DOHH2 (cell line): ENCODE measurements at regions not wholly inside any gene's neighbourhood (a gene's known extent, or its start where the extent isn't known, plus 50 kb on each side); places are given as distances from the start of the nearest gene placed in this dataset.

Experiments
- H3F3A ChIP-seq: fragments of 200-600 bp; sonication (generic), shearing (Covaris generic); 2 replicates; pipeline ENCODE4 v1.6.0; 2016; ENCODE audit warnings: antibody characterized with exemption, mild to moderate bottlenecking; ENCODE audit not compliant: control insufficient read depth, insufficient read depth
- H3K27ac ChIP-seq: fragments of 200-600 bp; sonication (generic); 2 replicates; pipeline ENCODE4 v1.5.1; 2014; ENCODE audit warnings: low read depth, mild to moderate bottlenecking, low read length, moderate library complexity
- H3K27me3 ChIP-seq: fragments of 200-600 bp; sonication (generic); 2 replicates; pipeline ENCODE4 v1.6.1; 2014; ENCODE audit warnings: mild to moderate bottlenecking, low read length, mixed read lengths; ENCODE audit not compliant: control insufficient read depth
- H3K36me3 ChIP-seq: fragments of 200-600 bp; sonication (generic); 2 replicates; pipeline ENCODE4 v1.6.1; 2014; ENCODE audit warnings: mild to moderate bottlenecking, low read length, moderate library complexity, mixed read lengths; ENCODE audit not compliant: control insufficient read depth
- H3K4me1 ChIP-seq: fragments of 200-600 bp; sonication (generic); 2 replicates; pipeline ENCODE4 v1.6.1; 2014; ENCODE audit warnings: mild to moderate bottlenecking, low read length, mixed read lengths; ENCODE audit not compliant: control insufficient read depth
- H3K4me2 ChIP-seq: fragments of 200-600 bp; sonication (generic); 2 replicates; pipeline ENCODE4 v1.6.0; 2014; ENCODE audit warnings: mild to moderate bottlenecking, low read length, moderate library complexity
- H3K4me3 ChIP-seq: fragments of 200-600 bp; sonication (generic); 2 replicates; pipeline ENCODE4 v1.5.1; 2014; ENCODE audit warnings: mild to moderate bottlenecking, low read length, mixed read lengths
- H3K79me2 ChIP-seq: fragments of 200-600 bp; sonication (generic); 2 replicates; pipeline ENCODE4 v1.6.1; 2014; ENCODE audit warnings: mild to moderate bottlenecking, low read length, mixed read lengths; ENCODE audit not compliant: control insufficient read depth
- H3K9me2 ChIP-seq: fragments of 200-600 bp; sonication (generic); replicated peaks from 2 replicates; pipeline ENCODE4 v1.6.1; 2014; ENCODE audit warnings: mild to moderate bottlenecking, low read length, mixed read lengths; ENCODE audit not compliant: control insufficient read depth
- H3K9me3 ChIP-seq: fragments of 200-600 bp; sonication (generic); 2 replicates; pipeline ENCODE4 v1.6.1; 2014; ENCODE audit warnings: antibody characterized with exemption, low read length, mixed read lengths; ENCODE audit not compliant: control insufficient read depth, insufficient read depth
- H4K20me1 ChIP-seq: fragments of 200-600 bp; sonication (generic); 2 replicates; pipeline ENCODE4 v1.6.0; 2014; ENCODE audit warnings: low read depth, mild to moderate bottlenecking, antibody characterized with exemption, low read length, moderate library complexity; ENCODE audit not compliant: control insufficient read depth, insufficient read depth
- EZH2phosphoT487 ChIP-seq: fragments of 200-600 bp; sonication (generic); IDR thresholded peaks from 2 replicates; pipeline ENCODE4 v1.6.1; 2017; ENCODE audit warnings: borderline replicate concordance, mild to moderate bottlenecking, antibody characterized with exemption, low read length, moderate library complexity, mixed read lengths
- TF ChIP-seq, protein P1 (sequence below): fragments of 200-600 bp; sonication (generic); IDR thresholded peaks from one replicate; pipeline ENCODE4 v1.5.1; 2014; ENCODE audit warnings: antibody characterized with exemption, mild to moderate bottlenecking, low read depth, low read length; ENCODE audit not compliant: poor library complexity, severe bottlenecking

GRCh38 chr9:88767504-88767790 lies 223.8 kb upstream of the S1PR3 start:
- Histone ChIP-seq H3K4me3 (no peak overlapping the region), H3K36me3 (no peaks in the 10 kb centered on the region), H4K20me1 (no peaks in the 10 kb centered on the region), H3K9me2 (no peaks in the 10 kb centered on the region), H3K4me1 (no peaks in the 10 kb centered on the region), H3K79me2 (no peaks in the 10 kb centered on the region), H3K9me3 (no peaks in the 10 kb centered on the region), H3K4me2 (no peak overlapping the region), H3K27me3 (no peaks in the 10 kb centered on the region), H3F3A (no peaks in the 10 kb centered on the region), H3K27ac (no peak overlapping the region)
- TF ChIP-seq, protein P1, sequence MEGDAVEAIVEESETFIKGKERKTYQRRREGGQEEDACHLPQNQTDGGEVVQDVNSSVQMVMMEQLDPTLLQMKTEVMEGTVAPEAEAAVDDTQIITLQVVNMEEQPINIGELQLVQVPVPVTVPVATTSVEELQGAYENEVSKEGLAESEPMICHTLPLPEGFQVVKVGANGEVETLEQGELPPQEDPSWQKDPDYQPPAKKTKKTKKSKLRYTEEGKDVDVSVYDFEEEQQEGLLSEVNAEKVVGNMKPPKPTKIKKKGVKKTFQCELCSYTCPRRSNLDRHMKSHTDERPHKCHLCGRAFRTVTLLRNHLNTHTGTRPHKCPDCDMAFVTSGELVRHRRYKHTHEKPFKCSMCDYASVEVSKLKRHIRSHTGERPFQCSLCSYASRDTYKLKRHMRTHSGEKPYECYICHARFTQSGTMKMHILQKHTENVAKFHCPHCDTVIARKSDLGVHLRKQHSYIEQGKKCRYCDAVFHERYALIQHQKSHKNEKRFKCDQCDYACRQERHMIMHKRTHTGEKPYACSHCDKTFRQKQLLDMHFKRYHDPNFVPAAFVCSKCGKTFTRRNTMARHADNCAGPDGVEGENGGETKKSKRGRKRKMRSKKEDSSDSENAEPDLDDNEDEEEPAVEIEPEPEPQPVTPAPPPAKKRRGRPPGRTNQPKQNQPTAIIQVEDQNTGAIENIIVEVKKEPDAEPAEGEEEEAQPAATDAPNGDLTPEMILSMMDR: no peak
- no peak for TF ChIP-seq EZH2phosphoT487

DNA sequence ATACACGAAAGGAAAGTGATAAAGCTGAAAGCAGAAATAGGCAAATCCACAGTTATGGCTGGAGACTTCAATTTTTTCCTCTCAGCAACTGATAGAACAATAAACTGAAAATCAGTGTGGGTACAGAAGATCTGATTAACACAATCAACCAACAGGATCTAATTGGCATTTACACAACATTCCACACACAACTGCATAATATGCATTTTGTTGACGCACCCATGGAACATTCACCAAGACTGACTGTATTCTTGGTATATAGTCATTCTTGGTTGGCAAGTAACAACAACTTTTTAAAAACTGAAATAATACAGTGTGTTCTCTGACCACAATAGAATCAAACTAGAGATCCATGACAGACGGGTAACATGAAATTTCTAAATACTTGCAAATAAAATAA lies 218.7 kb upstream of the S1PR3 start:
- Histone ChIP-seq H3K4me1 (peaks cover 12% of the 10 kb centered on the region), H3K4me2 (no peak overlapping the region), H3K9me3 (no peaks in the 10 kb centered on the region), H3K36me3 (no peaks in the 10 kb centered on the region), H4K20me1 (no peaks in the 10 kb centered on the region), H3K9me2 (no peaks in the 10 kb centered on the region), H3K27me3 (no peaks in the 10 kb centered on the region), H3K27ac (no peak overlapping the region), H3K4me3 (no peak overlapping the region), H3K79me2 (no peaks in the 10 kb centered on the region), H3F3A (no peaks in the 10 kb centered on the region)
- no peak for TF ChIP-seq EZH2phosphoT487
- TF ChIP-seq, protein P1: no peak

GRCh38 chr9:88773126-88773525 lies 218.1 kb upstream of the S1PR3 start:
- no peaks in the 10 kb centered on the region for H4K20me1 ChIP-seq
- peaks cover 17% of the 10 kb centered on the region for H3K4me1 ChIP-seq
- no peaks in the 10 kb centered on the region for H3K79me2 ChIP-seq
- no peaks in the 10 kb centered on the region for H3F3A ChIP-seq
- no peaks in the 10 kb centered on the region for H3K9me2 ChIP-seq
- TF ChIP-seq, protein P1: no peak
- TF ChIP-seq EZH2phosphoT487: no peak
- no peak overlapping the region for H3K4me3 ChIP-seq
- no peaks in the 10 kb centered on the region for H3K27me3 ChIP-seq
- no peaks in the 10 kb centered on the region for H3K36me3 ChIP-seq
- H3K27ac ChIP-seq: no peak overlapping the region
- no peaks in the 10 kb centered on the region for H3K9me3 ChIP-seq
- H3K4me2 ChIP-seq: no peak overlapping the region

- Histone ChIP-seq H3K9me3 (no peaks in the 10 kb centered on the region), H3K4me1 (peaks cover 22% of the 10 kb centered on the region), H4K20me1 (no peaks in the 10 kb centered on the region), H3K27me3 (no peaks in the 10 kb centered on the region), H3K4me2 (no peak overlapping the region), H3K27ac (no peak overlapping the region), H3K9me2 (no peaks in the 10 kb centered on the region), H3K79me2 (no peaks in the 10 kb centered on the region), H3K4me3 (no peak overlapping the region), H3K36me3 (no peaks in the 10 kb centered on the region), H3F3A (no peaks in the 10 kb centered on the region)
- TF ChIP-seq, protein P1: no peak
- TF ChIP-seq EZH2phosphoT487: no peak
These were observed 217.5 kb upstream of the S1PR3 start for GRCh38 chr9:88773627-88774244.
